ENCODE measurements at regions not wholly inside any gene's neighbourhood (a gene's known extent, or its start where the extent isn't known, plus 50 kb on each side); places are given as distances from the start of the nearest gene placed in this dataset.

DNA sequence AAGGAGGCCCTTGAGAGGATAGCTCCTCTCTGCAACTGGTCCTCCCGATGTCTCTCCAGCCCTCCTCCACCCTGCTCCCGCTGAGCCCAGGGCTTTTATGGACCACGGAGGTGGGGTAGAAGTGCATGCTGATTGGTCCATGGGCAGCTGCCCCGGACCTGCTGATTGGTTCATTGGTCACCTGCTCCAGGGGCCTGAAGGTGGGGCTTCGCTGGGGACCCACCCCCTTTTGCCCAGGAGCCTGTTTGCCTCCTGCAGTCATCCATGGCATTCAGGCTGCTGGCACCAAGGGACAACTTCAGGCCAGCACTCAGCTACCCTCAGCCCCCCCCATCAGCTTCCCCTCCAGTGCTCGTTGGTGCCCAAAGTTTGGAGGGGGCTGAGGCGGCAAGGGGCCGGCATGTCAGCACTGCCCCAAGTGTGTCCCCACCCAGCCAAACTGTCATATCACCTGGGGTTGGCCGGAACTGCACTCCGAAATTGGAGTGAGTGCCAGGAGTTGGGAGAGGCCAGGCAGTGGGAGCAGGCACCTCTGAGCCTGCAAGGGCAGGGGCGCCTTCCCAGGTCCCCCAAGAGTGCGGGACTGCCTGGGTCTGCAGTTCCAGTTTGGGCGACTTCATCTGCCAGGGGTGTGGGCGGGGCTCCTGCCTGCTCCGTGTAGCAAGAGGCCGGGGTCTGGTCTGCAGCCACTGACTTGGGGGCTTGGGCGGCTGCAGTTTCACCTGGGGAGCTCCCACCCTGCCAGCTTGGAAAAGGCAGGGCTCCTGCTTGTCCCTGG is 288.9 kb downstream of the RDH14 start:
- no peak for ATAC-seq (ENCODE audit: low read depth)

More for the DNA sequence above, 288.9 kb downstream of the RDH14 start:
- Histone ChIP-seq H3K4me3 (ENCODE audit: insufficient read depth, low read depth, low read length) (no peak overlapping the region), H4K8ac (ENCODE audit: low read depth in 2 of 2, low read length in 2 of 2) (no peak overlapping the region), H2BK15ac (ENCODE audit: low read depth, low read length) (no peak overlapping the region), H3K79me1 (ENCODE audit: low read depth in 1 of 2, low read length in 2 of 2) (no peaks in the 10 kb centered on the region), H3K4me2 (ENCODE audit: low read depth, low read length) (no peak overlapping the region), H4K5ac (ENCODE audit: low read depth, low read length) (no peak overlapping the region), H3K9ac (ENCODE audit: low read depth, low read length) (no peak overlapping the region), H4K20me1 (ENCODE audit: insufficient read depth, low read length) (no peaks in the 10 kb centered on the region), H3K56ac (ENCODE audit: extremely low read depth, insufficient read depth, low read length) (no peak overlapping the region), H2BK20ac (ENCODE audit: low read depth, low read length) (no peak overlapping the region), H3K4ac (ENCODE audit: low read depth, low read length) (no peak overlapping the region), H3K27ac (ENCODE audit: insufficient read depth, low read length) (no peak overlapping the region), H2AK5ac (ENCODE audit: low read depth, low read length) (no peak overlapping the region), H3K27me3 (ENCODE audit: control insufficient read depth, insufficient read depth, low read length) (no peaks in the 10 kb centered on the region), H3K4me1 (ENCODE audit: control insufficient read depth, insufficient read depth, low read length) (0 out of 2 replicates have a peak, but pooled peaks cover 2% of the 10 kb centered on the region), H2AFZ (replicated peaks; ENCODE audit: low read length, poor library complexity) (no peak overlapping the region), H3K36me3 (ENCODE audit: control insufficient read depth, insufficient read depth, low read length) (no peaks in the 10 kb centered on the region), H3K18ac (ENCODE audit: low read depth, low read length) (no peak overlapping the region), H2BK120ac (ENCODE audit: low read depth, low read length) (no peak overlapping the region), H3K23ac (ENCODE audit: low read depth, low read length) (no peak overlapping the region), H3K9me3 (ENCODE audit: control insufficient read depth, insufficient read depth, low read length) (no peaks in the 10 kb centered on the region), H3K9me1 (ENCODE audit: insufficient read depth, low read length) (no peaks in the 10 kb centered on the region), H4K91ac (ENCODE audit: insufficient read depth, low read depth, low read length) (no peak overlapping the region), H3K14ac (replicated peaks; ENCODE audit: low read depth, low read length) (no peak overlapping the region), H2AK9ac (replicated peaks; ENCODE audit: low read depth, low read length, poor library complexity) (peak overlapping the region; percentile 46), H2BK5ac (ENCODE audit: low read depth, low read length, poor library complexity, severe bottlenecking) (no peak overlapping the region)
- no TSS peak for BruUV-seq (replicated peaks)
- dilution Hi-C loops (cut with HindIII; ENCODE audit: low sequenced_read_pairs, unreplicated experiment) (no loop called here), intact Hi-C loops (cut with micrococcal nuclease) (no loop called here), in situ Hi-C loops (cut with MboI; ENCODE audit: low sequenced_read_pairs) (no loop called here)
- no peak for DNase-seq
- POLR2A ChIA-PET (ENCODE audit: unreplicated experiment) = interaction anchor here (0.5 kb wide), 1 partner anchor 13 kb away, joined by 3 read pairs; no protein-coding TSS in a partner anchor
- 78% methylated on average over 7 of the region's 17 CpGs; no CpG with 5 or more reads in 1 of the 2 experiments for WGBS, 2 experiments (ENCODE audit: extremely low coverage in 2 of 2, insufficient read length in 1 of 2)
- CTCF ChIA-PET = no interaction called here
- TF ChIP-seq, protein P1, sequence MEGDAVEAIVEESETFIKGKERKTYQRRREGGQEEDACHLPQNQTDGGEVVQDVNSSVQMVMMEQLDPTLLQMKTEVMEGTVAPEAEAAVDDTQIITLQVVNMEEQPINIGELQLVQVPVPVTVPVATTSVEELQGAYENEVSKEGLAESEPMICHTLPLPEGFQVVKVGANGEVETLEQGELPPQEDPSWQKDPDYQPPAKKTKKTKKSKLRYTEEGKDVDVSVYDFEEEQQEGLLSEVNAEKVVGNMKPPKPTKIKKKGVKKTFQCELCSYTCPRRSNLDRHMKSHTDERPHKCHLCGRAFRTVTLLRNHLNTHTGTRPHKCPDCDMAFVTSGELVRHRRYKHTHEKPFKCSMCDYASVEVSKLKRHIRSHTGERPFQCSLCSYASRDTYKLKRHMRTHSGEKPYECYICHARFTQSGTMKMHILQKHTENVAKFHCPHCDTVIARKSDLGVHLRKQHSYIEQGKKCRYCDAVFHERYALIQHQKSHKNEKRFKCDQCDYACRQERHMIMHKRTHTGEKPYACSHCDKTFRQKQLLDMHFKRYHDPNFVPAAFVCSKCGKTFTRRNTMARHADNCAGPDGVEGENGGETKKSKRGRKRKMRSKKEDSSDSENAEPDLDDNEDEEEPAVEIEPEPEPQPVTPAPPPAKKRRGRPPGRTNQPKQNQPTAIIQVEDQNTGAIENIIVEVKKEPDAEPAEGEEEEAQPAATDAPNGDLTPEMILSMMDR (conservative IDR thresholded peaks at IDR 0.05; ENCODE audit: low read depth, low read length) = no peak
- no peak for TF ChIP-seq FOS (IDR thresholded peaks at IDR 0.05; ENCODE audit: low read depth, low read length)
- no peak for TF ChIP-seq MAFK (IDR thresholded peaks at IDR 0.05; ENCODE audit: low read depth, low read length)
- no peak for TF ChIP-seq CHD1 (IDR thresholded peaks at IDR 0.05; ENCODE audit: low read depth, low read length)
- TF ChIP-seq CEBPB (IDR thresholded peaks at IDR 0.05; ENCODE audit: low read depth, low read length) = no peak
- TF ChIP-seq RFX5 (IDR thresholded peaks at IDR 0.05; ENCODE audit: low read depth, low read length) = no peak
- no peak for TF ChIP-seq BHLHE40 (IDR thresholded peaks at IDR 0.05; ENCODE audit: low read depth, low read length)
- no peak for TF ChIP-seq POLR2A (IDR thresholded peaks at IDR 0.05; ENCODE audit: low read depth, low read length)
- TF ChIP-seq, protein P2, sequence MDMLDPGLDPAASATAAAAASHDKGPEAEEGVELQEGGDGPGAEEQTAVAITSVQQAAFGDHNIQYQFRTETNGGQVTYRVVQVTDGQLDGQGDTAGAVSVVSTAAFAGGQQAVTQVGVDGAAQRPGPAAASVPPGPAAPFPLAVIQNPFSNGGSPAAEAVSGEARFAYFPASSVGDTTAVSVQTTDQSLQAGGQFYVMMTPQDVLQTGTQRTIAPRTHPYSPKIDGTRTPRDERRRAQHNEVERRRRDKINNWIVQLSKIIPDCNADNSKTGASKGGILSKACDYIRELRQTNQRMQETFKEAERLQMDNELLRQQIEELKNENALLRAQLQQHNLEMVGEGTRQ (IDR thresholded peaks at IDR 0.05; ENCODE audit: low read depth, low read length) = no peak
- TF ChIP-seq RCOR1 (IDR thresholded peaks at IDR 0.05; ENCODE audit: insufficient replicate concordance, low read length) = no peak
- no peak for TF ChIP-seq NFE2L2 (IDR thresholded peaks at IDR 0.05; ENCODE audit: low read depth, low read length)
- no peak for TF ChIP-seq MXI1 (IDR thresholded peaks at IDR 0.05; ENCODE audit: borderline replicate concordance, low read depth, low read length)

All from IMR-90 (cell line).